H9 (cell line): ENCODE measurements at regions not wholly inside any gene's neighbourhood (a gene's known extent, or its start where the extent isn't known, plus 50 kb on each side); places are given as distances from the start of the nearest gene placed in this dataset.

ENCODE experiments used
- DNase-seq: peaks from one replicate; pipeline ENCODE4 v3.0.0-alpha.2; 2017
- H2AFZ ChIP-seq: one replicate; pipeline ENCODE4 v1.6.1; 2013; ENCODE audit warnings: mild to moderate bottlenecking, low read length, control low read depth, moderate library complexity
- H2AK5ac ChIP-seq: 2 replicates; pipeline ENCODE4 v1.6.1; 2013; ENCODE audit warnings: low read length, control low read depth, mixed read lengths; ENCODE audit not compliant: insufficient read length
- H2BK120ac ChIP-seq: one replicate; pipeline ENCODE4 v1.6.1; 2013; ENCODE audit warnings: low read depth, mild to moderate bottlenecking, low read length, control low read depth, inconsistent platforms; ENCODE audit not compliant: poor library complexity, severe bottlenecking
- H2BK12ac ChIP-seq: 2 replicates; pipeline ENCODE4 v1.6.1; 2013; ENCODE audit warnings: low read length, control low read depth, mixed read lengths, low read depth; ENCODE audit not compliant: insufficient read length
- H2BK15ac ChIP-seq: 2 replicates; pipeline ENCODE4 v1.6.1; 2013; ENCODE audit warnings: low read depth, low read length, control low read depth
- H2BK20ac ChIP-seq: one replicate; pipeline ENCODE4 v1.6.1; 2013; ENCODE audit warnings: low read depth, mild to moderate bottlenecking, low read length, control low read depth, inconsistent platforms; ENCODE audit not compliant: poor library complexity, severe bottlenecking
- H2BK5ac ChIP-seq: 2 replicates; pipeline ENCODE4 v1.6.1; 2013; ENCODE audit warnings: low read length, control low read depth, mixed read lengths; ENCODE audit not compliant: insufficient read length
- H3K14ac ChIP-seq: 2 replicates; pipeline ENCODE4 v1.6.1; 2013; ENCODE audit warnings: low read length, control low read depth; ENCODE audit not compliant: insufficient read depth
- H3K18ac ChIP-seq: 2 replicates; pipeline ENCODE4 v1.6.1; 2013; ENCODE audit warnings: low read depth, mild to moderate bottlenecking, mixed read lengths, low read length, control low read depth; ENCODE audit not compliant: insufficient read length
- H3K23ac ChIP-seq: 2 replicates; pipeline ENCODE4 v1.6.1; 2013; ENCODE audit warnings: low read length, control low read depth, mixed read lengths, low read depth; ENCODE audit not compliant: insufficient read length
- H3K23me2 ChIP-seq: 2 replicates; pipeline ENCODE4 v1.6.1; 2013; ENCODE audit warnings: low read depth, mild to moderate bottlenecking, mixed read lengths, low read length, control low read depth; ENCODE audit not compliant: insufficient read length, poor library complexity, severe bottlenecking
- H3K27ac ChIP-seq: 2 replicates; pipeline ENCODE4 v1.5.1; 2013; ENCODE audit warnings: low read length, control low read depth, mixed read lengths, low read depth; ENCODE audit not compliant: insufficient read length
- H3K27me3 ChIP-seq: 2 replicates; pipeline ENCODE4 v1.6.1; 2013; ENCODE audit warnings: low read length, control low read depth, inconsistent platforms; ENCODE audit not compliant: insufficient read depth
- H3K4ac ChIP-seq: 2 replicates; pipeline ENCODE4 v1.6.1; 2013; ENCODE audit warnings: low read depth, mild to moderate bottlenecking, control low read depth, inconsistent platforms, low read length, moderate library complexity
- H3K4me1 ChIP-seq: 2 replicates; pipeline ENCODE4 v1.6.1; 2013; ENCODE audit warnings: low read length, control low read depth, inconsistent platforms; ENCODE audit not compliant: insufficient read depth
- H3K4me2 ChIP-seq: 2 replicates; pipeline ENCODE4 v1.6.1; 2013; ENCODE audit warnings: low read length, control low read depth, mixed read lengths; ENCODE audit not compliant: insufficient read length, insufficient read depth
- H3K56ac ChIP-seq: 2 replicates; pipeline ENCODE4 v1.6.1; 2013; ENCODE audit warnings: low read depth, mild to moderate bottlenecking, mixed read lengths, low read length, control low read depth; ENCODE audit not compliant: insufficient read length
- H3K79me1 ChIP-seq: 2 replicates; pipeline ENCODE4 v1.6.1; 2013; ENCODE audit warnings: low read depth, mild to moderate bottlenecking, moderate library complexity, low read length, control low read depth, inconsistent platforms; ENCODE audit not compliant: insufficient read depth, poor library complexity, severe bottlenecking
- H3K79me2 ChIP-seq: 2 replicates; pipeline ENCODE4 v1.6.1; 2013; ENCODE audit warnings: low read length, control low read depth, inconsistent platforms; ENCODE audit not compliant: insufficient read depth
- H3K9ac ChIP-seq: 2 replicates; pipeline ENCODE4 v1.6.1; 2013; ENCODE audit warnings: low read length, control low read depth, mixed read lengths; ENCODE audit not compliant: insufficient read length; ENCODE audit errors: extremely low read depth
- H3K9me3 ChIP-seq: one replicate; pipeline ENCODE4 v1.6.1; 2013; ENCODE audit warnings: low read depth, low read length, inconsistent platforms; ENCODE audit not compliant: control insufficient read depth
- H3T11ph ChIP-seq: one replicate; pipeline ENCODE4 v1.6.1; 2013; ENCODE audit warnings: mild to moderate bottlenecking, low read length, control low read depth, inconsistent platforms
- H4K20me1 ChIP-seq: one replicate; pipeline ENCODE4 v1.6.1; 2013; ENCODE audit not compliant: control insufficient read depth, insufficient read length, insufficient read depth
- H4K5ac ChIP-seq: 2 replicates; pipeline ENCODE4 v1.6.1; 2013; ENCODE audit warnings: low read depth, mild to moderate bottlenecking, mixed read lengths, low read length, control low read depth; ENCODE audit not compliant: insufficient read length
- H4K8ac ChIP-seq: replicated peaks from 2 replicates; pipeline ENCODE4 v1.6.1; 2013; ENCODE audit warnings: low read length, control low read depth, mixed read lengths, low read depth; ENCODE audit not compliant: insufficient read length
- H4K91ac ChIP-seq: 2 replicates; pipeline ENCODE4 v1.6.1; 2013; ENCODE audit warnings: low read depth, mild to moderate bottlenecking, moderate library complexity, mixed read lengths, low read length, control low read depth; ENCODE audit not compliant: insufficient read length
- H3K27ac Mint-ChIP-seq, 3 experiments: 2 replicates in 2 of 3; 3 replicates in 1 of 3; pipeline ENCODE4 v1.8.0; 2020 to 2021; ENCODE audit warnings: mixed read lengths in 3 of 3, mild to moderate bottlenecking in 1 of 3, moderate library complexity in 1 of 3
- H3K27me3 Mint-ChIP-seq: 2 replicates; pipeline ENCODE4 v1.8.0; 2021; ENCODE audit warnings: low read depth, mild to moderate bottlenecking, moderate library complexity, mixed read lengths
- H3K36me3 Mint-ChIP-seq, 3 experiments: 2 replicates in 2 of 3; 3 replicates in 1 of 3; pipeline ENCODE4 v1.8.0; 2020 to 2021; ENCODE audit warnings: low read depth in 3 of 3, mixed read lengths in 3 of 3; ENCODE audit not compliant: insufficient read depth in 1 of 3
- H3K4me1 Mint-ChIP-seq, 2 experiments: 2 replicates each; pipeline ENCODE4 v1.8.0; 2020; ENCODE audit warnings: mixed read lengths in 2 of 2
- H3K4me3 Mint-ChIP-seq, 2 experiments: 2 replicates in 1 of 2; 3 replicates in 1 of 2; pipeline ENCODE4 v1.8.0; 2020 to 2021; ENCODE audit warnings: mild to moderate bottlenecking in 2 of 2, mixed read lengths in 2 of 2, moderate library complexity in 1 of 2
- H3K9me3 Mint-ChIP-seq, 2 experiments: 2 replicates in 1 of 2; 3 replicates in 1 of 2; pipeline ENCODE4 v1.8.0; 2020; ENCODE audit warnings: mild to moderate bottlenecking in 2 of 2, mixed read lengths in 2 of 2, moderate library complexity in 1 of 2
- WGBS: extraction: QIAGEN DNeasy Blood & Tissue Kit; methylation state at CpG from one replicate; pipeline ENCODE4 v1.1.7; 2013; ENCODE audit warnings: missing lambda C conversion rate, low lambda C conversion rate, mixed read lengths; ENCODE audit not compliant: insufficient read length; ENCODE audit errors: extremely low coverage; 5-methylcytosine and 5-hydroxymethylcytosine counted together
- TF ChIP-seq, protein P1 (sequence below): fragments of 200-600 bp; sonication (generic); conservative IDR thresholded peaks from 3 replicates; pipeline ENCODE4 v1.8.0; 2021; ENCODE audit warnings: antibody characterized with exemption, mild to moderate bottlenecking

DNA sequence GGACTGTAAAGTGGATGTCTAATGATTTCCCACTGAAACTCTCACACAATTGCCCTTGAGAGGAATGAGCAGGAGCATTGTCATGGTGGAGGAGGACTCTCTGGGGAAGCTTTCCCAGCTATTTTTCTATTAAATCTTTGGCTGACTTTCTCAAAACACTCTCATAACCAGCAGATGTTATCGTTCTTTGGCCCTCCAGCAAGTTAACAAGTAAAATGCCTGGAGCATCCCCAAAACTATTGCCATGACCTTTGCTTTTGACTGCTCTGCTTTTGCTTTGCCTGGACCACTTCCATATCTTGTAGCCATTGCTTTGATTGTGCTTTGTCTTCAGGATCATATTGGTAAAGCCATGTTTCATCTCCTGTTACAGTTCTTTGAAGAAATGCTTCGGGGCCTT lies 120.2 kb upstream of the PDE5A start:
- TF ChIP-seq, protein P1, sequence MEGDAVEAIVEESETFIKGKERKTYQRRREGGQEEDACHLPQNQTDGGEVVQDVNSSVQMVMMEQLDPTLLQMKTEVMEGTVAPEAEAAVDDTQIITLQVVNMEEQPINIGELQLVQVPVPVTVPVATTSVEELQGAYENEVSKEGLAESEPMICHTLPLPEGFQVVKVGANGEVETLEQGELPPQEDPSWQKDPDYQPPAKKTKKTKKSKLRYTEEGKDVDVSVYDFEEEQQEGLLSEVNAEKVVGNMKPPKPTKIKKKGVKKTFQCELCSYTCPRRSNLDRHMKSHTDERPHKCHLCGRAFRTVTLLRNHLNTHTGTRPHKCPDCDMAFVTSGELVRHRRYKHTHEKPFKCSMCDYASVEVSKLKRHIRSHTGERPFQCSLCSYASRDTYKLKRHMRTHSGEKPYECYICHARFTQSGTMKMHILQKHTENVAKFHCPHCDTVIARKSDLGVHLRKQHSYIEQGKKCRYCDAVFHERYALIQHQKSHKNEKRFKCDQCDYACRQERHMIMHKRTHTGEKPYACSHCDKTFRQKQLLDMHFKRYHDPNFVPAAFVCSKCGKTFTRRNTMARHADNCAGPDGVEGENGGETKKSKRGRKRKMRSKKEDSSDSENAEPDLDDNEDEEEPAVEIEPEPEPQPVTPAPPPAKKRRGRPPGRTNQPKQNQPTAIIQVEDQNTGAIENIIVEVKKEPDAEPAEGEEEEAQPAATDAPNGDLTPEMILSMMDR: no peak
- H3K56ac ChIP-seq: no peak overlapping the region
- H3K79me2 ChIP-seq: no peaks in the 10 kb centered on the region
- H2BK20ac ChIP-seq: no peak overlapping the region
- no peaks in the 10 kb centered on the region for H3K27me3 ChIP-seq
- no peaks in the 10 kb centered on the region for H3K79me1 ChIP-seq
- no peak overlapping the region for H3K27ac ChIP-seq
- no peak overlapping the region for H4K91ac ChIP-seq
- no peak overlapping the region for H3K4me2 ChIP-seq
- H3K36me3 Mint-ChIP-seq: no peaks in the 10 kb centered on the region
- H2BK12ac ChIP-seq: no peak overlapping the region
- H3K4ac ChIP-seq: no peak overlapping the region
- H2BK5ac ChIP-seq: no peak overlapping the region
- H3K4me3 Mint-ChIP-seq: no peak overlapping the region
- no peaks in the 10 kb centered on the region; a peak in 1 of 4 replicates for H3K4me1 Mint-ChIP-seq
- no peak overlapping the region for H2AK5ac ChIP-seq
- no peak overlapping the region for H4K5ac ChIP-seq
- no peak overlapping the region for H2BK120ac ChIP-seq
- H3T11ph ChIP-seq: no peak overlapping the region
- no peaks in the 10 kb centered on the region; the same call in 1 of the 2 replicates for H3K4me1 ChIP-seq
- H3K23ac ChIP-seq: no peak overlapping the region
- H3K9me3 ChIP-seq: no peaks in the 10 kb centered on the region
- H3K14ac ChIP-seq: no peak overlapping the region
- H2AFZ ChIP-seq: no peak overlapping the region
- H3K9me3 Mint-ChIP-seq: no peaks in the 10 kb centered on the region
- H2BK15ac ChIP-seq: no peak overlapping the region
- no peak overlapping the region for H3K9ac ChIP-seq
- H3K27ac Mint-ChIP-seq: no peak overlapping the region
- no CpG with 5 or more reads among the region's 2 CpGs for WGBS
- no peak overlapping the region for H3K18ac ChIP-seq
- H4K8ac ChIP-seq: no peak overlapping the region
- no peak for DNase-seq
- no peaks in the 10 kb centered on the region for H3K27me3 Mint-ChIP-seq
- no peaks in the 10 kb centered on the region for H3K23me2 ChIP-seq
- no peaks in the 10 kb centered on the region for H4K20me1 ChIP-seq
